H1 (cell line): ENCODE measurements at regions not wholly inside any gene's neighbourhood (a gene's known extent, or its start where the extent isn't known, plus 50 kb on each side); places are given as distances from the start of the nearest gene placed in this dataset.

Experiments
- CTCF ChIA-PET: fragments of 300-600 bp; sonication (Branson Sonifier 250); formaldehyde crosslinking; loops from one replicate; lab custom pipeline; 2021; ENCODE audit not compliant: partially characterized antibody; lab: Charles Lee
- POLR2A ChIA-PET: fragments of 300-600 bp; sonication (Branson Sonifier 250); formaldehyde crosslinking; loops from one replicate; lab custom pipeline; 2021; ENCODE audit warnings: inconsistent platforms; ENCODE audit not compliant: partially characterized antibody; lab: Charles Lee
- DNase-seq, 2 experiments: peaks; one replicate each; pipeline versions ENCODE4 v3.0.0 to v3.0.0-alpha.2; 2010 to 2022; ENCODE audit warnings: low spot score in 2 of 2, low read depth in 1 of 2, mixed read lengths in 1 of 2
- FAIRE-seq: peaks from 2 replicates; lab custom pipeline; 2011; peaks lifted over from hg19 to GRCh38; lab: Jason Lieb, UNC
- H2AFZ ChIP-seq: 2 replicates; pipeline ENCODE4 v1.8.1; 2012; ENCODE audit warnings: low read length, inconsistent platforms
- H2AK5ac ChIP-seq: 2 replicates; pipeline ENCODE4 v1.6.1; 2013; ENCODE audit warnings: low read depth, low read length
- H2BK120ac ChIP-seq: replicated peaks from 2 replicates; pipeline ENCODE3; 2013; ENCODE audit warnings: low read depth, low read length, inconsistent platforms
- H2BK12ac ChIP-seq: 2 replicates; pipeline ENCODE4 v1.6.1; 2013; ENCODE audit warnings: low read depth, low read length
- H2BK15ac ChIP-seq: 2 replicates; pipeline ENCODE4 v1.6.1; 2013; ENCODE audit warnings: low read length
- H2BK20ac ChIP-seq: 2 replicates; pipeline ENCODE4 v1.6.1; 2013; ENCODE audit warnings: low read length
- H2BK5ac ChIP-seq: 2 replicates; pipeline ENCODE4 v1.6.1; 2013; ENCODE audit warnings: low read depth, low read length
- H3K14ac ChIP-seq: 2 replicates; pipeline ENCODE4 v1.6.1; 2013; ENCODE audit warnings: inconsistent platforms; ENCODE audit not compliant: insufficient read length
- H3K18ac ChIP-seq: 2 replicates; pipeline ENCODE4 v1.6.1; 2013; ENCODE audit warnings: low read length; ENCODE audit errors: extremely low read depth
- H3K23ac ChIP-seq: 2 replicates; pipeline ENCODE4 v1.6.1; 2013; ENCODE audit warnings: inconsistent platforms; ENCODE audit not compliant: insufficient read length
- H3K23me2 ChIP-seq: 2 replicates; pipeline ENCODE4 v1.6.1; 2013; ENCODE audit warnings: low read depth, low read length
- H3K27ac ChIP-seq: 2 replicates; pipeline ENCODE4 v1.6.1; 2011; ENCODE audit warnings: low read depth, low read length, inconsistent platforms
- H3K27me3 ChIP-seq, 4 experiments: replicated peaks in 1 of 4; 1 replicate in 1 of 4; 2 replicates in 3 of 4; pipeline versions ENCODE4 v1.6.1 to v1.8.1; 2011 to 2013; ENCODE audit warnings: low read length in 3 of 4, mild to moderate bottlenecking in 3 of 4, inconsistent platforms in 2 of 4, mixed read lengths in 2 of 4, moderate library complexity in 1 of 4; ENCODE audit not compliant: control insufficient read depth in 3 of 4, insufficient read depth in 3 of 4; ENCODE audit errors: extremely low read depth in 1 of 4
- H3K36me3 ChIP-seq, 4 experiments: 2 replicates each; pipeline versions ENCODE4 v1.6.1 to v1.8.1; 2011 to 2013; ENCODE audit warnings: mild to moderate bottlenecking in 4 of 4, low read length in 3 of 4, moderate library complexity in 2 of 4, control low read depth in 1 of 4, inconsistent platforms in 1 of 4; ENCODE audit not compliant: insufficient read depth in 4 of 4, control insufficient read depth in 2 of 4
- H3K4ac ChIP-seq: replicated peaks from 2 replicates; pipeline ENCODE3; 2013; ENCODE audit warnings: low read length, low read depth, mixed read lengths, inconsistent platforms; ENCODE audit not compliant: insufficient read length
- H3K4me1 ChIP-seq, 4 experiments: replicated peaks in 1 of 4; 1 replicate in 1 of 4; 2 replicates in 3 of 4; pipeline versions ENCODE4 v1.6.1 to v1.8.1; 2011 to 2013; ENCODE audit warnings: low read length in 3 of 4, inconsistent platforms in 2 of 4, mixed read lengths in 1 of 4; ENCODE audit not compliant: insufficient read depth in 4 of 4, control insufficient read depth in 3 of 4
- H3K4me2 ChIP-seq, 2 experiments: 2 replicates each; pipeline versions ENCODE4 v1.6.1 to v1.8.1; 2011 to 2013; ENCODE audit warnings: low read depth in 2 of 2, low read length in 2 of 2, control low read depth in 1 of 2, inconsistent platforms in 1 of 2, mild to moderate bottlenecking in 1 of 2; ENCODE audit not compliant: insufficient read depth in 1 of 2
- H3K4me3 ChIP-seq, 4 experiments: fragments of 200-600, 300-600 bp in 1 of 4; sonication (generic), shearing (Covaris generic), sonication (Bioruptor Twin) in 1 of 4; 2 replicates each; pipeline versions ENCODE4 v1.5.1 to v1.8.1; 2011 to 2016; ENCODE audit warnings: low read length in 4 of 4, low read depth in 3 of 4, control low read depth in 2 of 4, inconsistent platforms in 2 of 4, mild to moderate bottlenecking in 2 of 4, mixed read lengths in 1 of 4, moderate library complexity in 1 of 4; ENCODE audit not compliant: insufficient read depth in 2 of 4; ENCODE audit errors: extremely low read depth in 1 of 4
- H3K56ac ChIP-seq: replicated peaks from 2 replicates; pipeline ENCODE3; 2013; ENCODE audit warnings: low read depth, mild to moderate bottlenecking, mixed read lengths, low read length, inconsistent platforms; ENCODE audit not compliant: insufficient read length
- H3K79me1 ChIP-seq: 2 replicates; pipeline ENCODE4 v1.6.1; 2013; ENCODE audit warnings: low read depth, low read length, control low read depth
- H3K79me2 ChIP-seq, 2 experiments: 2 replicates each; pipeline versions ENCODE4 v1.6.1 to v1.8.1; 2012 to 2013; ENCODE audit warnings: low read length in 2 of 2, mild to moderate bottlenecking in 2 of 2, inconsistent platforms in 1 of 2; ENCODE audit not compliant: insufficient read depth in 2 of 2, control insufficient read depth in 1 of 2
- H3K9ac ChIP-seq, 4 experiments: replicated peaks in 1 of 4; 1 replicate in 1 of 4; 2 replicates in 3 of 4; pipeline versions ENCODE4 v1.6.1 to v1.8.1; 2011 to 2013; ENCODE audit warnings: low read depth in 3 of 4, low read length in 3 of 4, control low read depth in 2 of 4, mild to moderate bottlenecking in 2 of 4, moderate library complexity in 2 of 4, inconsistent platforms in 1 of 4; ENCODE audit errors: extremely low read depth in 1 of 4
- H3K9me3 ChIP-seq, 2 experiments: 2 replicates each; pipeline versions ENCODE4 v1.6.1 to v1.8.1; 2012 to 2013; ENCODE audit warnings: mild to moderate bottlenecking in 2 of 2, moderate library complexity in 2 of 2, control low read depth in 1 of 2, inconsistent platforms in 1 of 2, low read depth in 1 of 2, low read length in 1 of 2, mixed read lengths in 1 of 2; ENCODE audit not compliant: insufficient read depth in 2 of 2
- H4K20me1 ChIP-seq, 2 experiments: replicated peaks in 1 of 2; 2 replicates each; pipeline versions ENCODE3 to v1.8.1; 2011 to 2013; ENCODE audit warnings: inconsistent platforms in 2 of 2, low read length in 2 of 2, mild to moderate bottlenecking in 1 of 2; ENCODE audit not compliant: insufficient read depth in 2 of 2, control insufficient read depth in 1 of 2
- H4K5ac ChIP-seq: 2 replicates; pipeline ENCODE4 v1.6.1; 2013; ENCODE audit warnings: low read length, low read depth, mixed read lengths, inconsistent platforms; ENCODE audit not compliant: insufficient read length
- H4K8ac ChIP-seq: 2 replicates; pipeline ENCODE4 v1.8.0; 2013; ENCODE audit warnings: mild to moderate bottlenecking, moderate library complexity, low read length, inconsistent platforms; ENCODE audit not compliant: insufficient read depth; ENCODE audit errors: extremely low read depth
- H4K91ac ChIP-seq: replicated peaks from 2 replicates; pipeline ENCODE3; 2013; ENCODE audit warnings: low read length, mixed read lengths, inconsistent platforms; ENCODE audit not compliant: insufficient read length
- GABPA ChIP-seq: IDR thresholded peaks from 2 replicates; pipeline ENCODE4 v1.6.1; 2011; ENCODE audit warnings: mild to moderate bottlenecking, low read length, moderate library complexity, borderline replicate concordance; ENCODE audit not compliant: insufficient read depth
- POLR2AphosphoS5 ChIP-seq: IDR thresholded peaks from 2 replicates; pipeline ENCODE4 v1.6.1; 2011; ENCODE audit warnings: low read depth, low read length
- WGBS, 2 experiments: shearing (Covaris generic) in 1 of 2; methylation state at CpG; one replicate each; pipeline versions ENCODE4 v1.1.6 to v1.1.7; 2013 to 2015; ENCODE audit warnings: low lambda C conversion rate in 2 of 2, mixed read lengths in 2 of 2, inconsistent platforms in 1 of 2, low coverage in 1 of 2, missing lambda C conversion rate in 1 of 2; ENCODE audit not compliant: insufficient replicate concordance in 2 of 2, insufficient coverage in 1 of 2, insufficient read length in 1 of 2; ENCODE audit errors: extremely low coverage in 1 of 2, missing lambda C conversion rate in 1 of 2; 5-methylcytosine and 5-hydroxymethylcytosine counted together
- TF ChIP-seq, protein P1 (sequence below): IDR thresholded peaks from 2 replicates; pipeline ENCODE4 v1.6.1; 2012; ENCODE audit warnings: inconsistent platforms

DNA sequence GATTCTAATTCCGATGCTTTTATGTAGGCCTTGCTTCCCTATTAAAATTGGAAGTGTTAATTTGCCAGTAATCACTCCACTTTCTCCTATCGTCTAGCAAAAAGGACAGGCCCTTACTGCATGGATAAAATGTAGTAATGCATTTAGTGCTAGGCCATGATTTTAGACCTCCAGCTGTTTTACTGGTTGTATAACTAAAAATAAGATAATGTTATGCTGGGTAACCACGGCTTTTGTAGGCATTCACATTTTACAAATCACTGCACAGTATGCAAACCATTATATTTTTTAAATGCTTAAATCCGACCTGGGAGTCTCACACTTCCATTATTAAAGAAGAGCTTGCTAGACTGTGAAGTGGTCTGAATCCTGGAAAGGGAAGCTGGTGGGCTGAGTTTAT lies 179.5 kb downstream of the TFAP2A start:
- no peak overlapping the region for H2AFZ ChIP-seq
- H3K4me1 ChIP-seq = no peaks in the 10 kb centered on the region
- ChIA-PET CTCF (interaction anchor here (1.7 kb wide), 1 partner anchor 21 kb away, joined by 7 read pairs; no protein-coding TSS in a partner anchor), POLR2A (no interaction called here)
- H3K27me3 ChIP-seq = no peaks in the 10 kb centered on the region
- no peak overlapping the region for H4K8ac ChIP-seq
- H3K36me3 ChIP-seq = no peaks in the 10 kb centered on the region
- H2BK20ac ChIP-seq = no peak overlapping the region
- no peak overlapping the region for H2AK5ac ChIP-seq
- H3K23me2 ChIP-seq = no peaks in the 10 kb centered on the region
- no peak overlapping the region for H3K18ac ChIP-seq
- DNase-seq (no peak), FAIRE-seq (no peak)
- no peak overlapping the region for H2BK12ac ChIP-seq
- no peak overlapping the region for H3K23ac ChIP-seq
- H3K27ac ChIP-seq = no peak overlapping the region
- H4K20me1 ChIP-seq = no peaks in the 10 kb centered on the region
- no peak overlapping the region for H2BK15ac ChIP-seq
- H2BK120ac ChIP-seq = no peak overlapping the region
- H3K14ac ChIP-seq = no peak overlapping the region
- no peaks in the 10 kb centered on the region for H3K79me1 ChIP-seq
- no peak overlapping the region for H3K4me2 ChIP-seq
- no peaks in the 10 kb centered on the region for H3K79me2 ChIP-seq
- no peak overlapping the region for H2BK5ac ChIP-seq
- no peaks in the 10 kb centered on the region for H3K9me3 ChIP-seq
- no peak overlapping the region for H3K4ac ChIP-seq
- H4K91ac ChIP-seq = no peak overlapping the region
- H3K56ac ChIP-seq = no peak overlapping the region
- no peak overlapping the region for H3K9ac ChIP-seq
- H3K4me3 ChIP-seq = no peak overlapping the region
- 66% methylated on average over 4 of the region's 4 CpGs; no CpG with 5 or more reads in 1 of the 2 experiments for WGBS, 2 experiments
- no peak overlapping the region for H4K5ac ChIP-seq
- TF ChIP-seq, protein P1, sequence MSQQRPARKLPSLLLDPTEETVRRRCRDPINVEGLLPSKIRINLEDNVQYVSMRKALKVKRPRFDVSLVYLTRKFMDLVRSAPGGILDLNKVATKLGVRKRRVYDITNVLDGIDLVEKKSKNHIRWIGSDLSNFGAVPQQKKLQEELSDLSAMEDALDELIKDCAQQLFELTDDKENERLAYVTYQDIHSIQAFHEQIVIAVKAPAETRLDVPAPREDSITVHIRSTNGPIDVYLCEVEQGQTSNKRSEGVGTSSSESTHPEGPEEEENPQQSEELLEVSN = no peak
- TF ChIP-seq GABPA (no peak), POLR2AphosphoS5 (no peak)
